Fibroblast of lung (primary cell): ENCODE measurements at regions not wholly inside any gene's neighbourhood (a gene's known extent, or its start where the extent isn't known, plus 50 kb on each side); places are given as distances from the start of the nearest gene placed in this dataset.

Experiments used
- DNase-seq, 2 donors: peaks; one replicate each; pipeline versions ENCODE4 v3.0.0 to v3.0.0-alpha.2; 2010; ENCODE audit warnings: low read depth in 2 of 2
- H2AFZ ChIP-seq: 2 replicates; pipeline ENCODE4 v1.5.1; 2012; ENCODE audit warnings: low read length, control low read depth, inconsistent platforms
- H3K27ac ChIP-seq: 2 replicates; pipeline ENCODE4 v1.5.1; 2011; ENCODE audit warnings: low read length, control low read depth; ENCODE audit not compliant: insufficient read depth
- H3K27me3 ChIP-seq: 2 replicates; pipeline ENCODE4 v1.5.1; 2011; ENCODE audit warnings: mild to moderate bottlenecking, low read length; ENCODE audit not compliant: control insufficient read depth, insufficient read depth
- H3K36me3 ChIP-seq: 2 replicates; pipeline ENCODE4 v1.5.1; 2011; ENCODE audit warnings: low read length; ENCODE audit not compliant: control insufficient read depth, insufficient read depth
- H3K4me1 ChIP-seq: 2 replicates; pipeline ENCODE4 v1.5.1; 2011; ENCODE audit warnings: low read length; ENCODE audit not compliant: control insufficient read depth, insufficient read depth; ENCODE audit errors: extremely low read depth
- H3K4me2 ChIP-seq: 2 replicates; pipeline ENCODE4 v1.5.1; 2011; ENCODE audit warnings: low read length, control low read depth; ENCODE audit not compliant: insufficient read depth; ENCODE audit errors: extremely low read depth
- H3K4me3 ChIP-seq, 4 experiments: fragments of 200-600 bp in 1 of 4; sonication (generic) in 1 of 4; replicated peaks in 1 of 4; 2 replicates each; pipeline ENCODE4 v1.5.1; 2011 to 2016; ENCODE audit warnings: low read length in 4 of 4, low read depth in 3 of 4, mild to moderate bottlenecking in 3 of 4, control low read depth in 2 of 4, inconsistent platforms in 1 of 4, mixed read lengths in 1 of 4; ENCODE audit not compliant: insufficient read depth in 1 of 4; ENCODE audit errors: control extremely low read depth in 1 of 4
- H3K79me2 ChIP-seq: 2 replicates; pipeline ENCODE4 v1.5.1; 2012; ENCODE audit warnings: mild to moderate bottlenecking, low read length, inconsistent platforms; ENCODE audit not compliant: control insufficient read depth, insufficient read depth
- H3K9ac ChIP-seq: 2 replicates; pipeline ENCODE4 v1.5.1; 2011; ENCODE audit warnings: mild to moderate bottlenecking, low read length, control low read depth; ENCODE audit not compliant: insufficient read depth
- H3K9me3 ChIP-seq: 2 replicates; pipeline ENCODE4 v1.5.1; 2012; ENCODE audit warnings: low read depth, low read length; ENCODE audit not compliant: control insufficient read depth, insufficient read depth
- H4K20me1 ChIP-seq: 2 replicates; pipeline ENCODE4 v1.5.1; 2011; ENCODE audit warnings: low read length; ENCODE audit not compliant: control insufficient read depth, insufficient read depth; ENCODE audit errors: extremely low read depth
- CTCF ChIP-seq, 2 donors: IDR thresholded peaks in 1 of 2; conservative IDR thresholded peaks in 1 of 2; 1 replicate in 1 of 2; 2 replicates in 1 of 2; pipeline ENCODE4 v1.5.1; 2011 to 2012; ENCODE audit warnings: low read length in 2 of 2, control low read depth in 1 of 2, inconsistent platforms in 1 of 2, low read depth in 1 of 2, mild to moderate bottlenecking in 1 of 2
- EZH2 ChIP-seq: IDR thresholded peaks from 2 replicates; pipeline ENCODE4 v1.5.1; 2012; ENCODE audit warnings: low read length, control low read depth, mild to moderate bottlenecking; ENCODE audit errors: missing control alignments

- H3K4me2 ChIP-seq, result no peak overlapping the region
- no peaks in the 10 kb centered on the region for H3K9me3 ChIP-seq
- H3K79me2 ChIP-seq, result no peaks in the 10 kb centered on the region
- no peak for DNase-seq
- no peak overlapping the region for H3K9ac ChIP-seq
- no peak for TF ChIP-seq EZH2
- H4K20me1 ChIP-seq, result no peaks in the 10 kb centered on the region
- no peaks in the 10 kb centered on the region for H3K27me3 ChIP-seq
- H3K4me1 ChIP-seq, result no peaks in the 10 kb centered on the region
- H3K4me3 ChIP-seq, result no peak overlapping the region
- no peaks in the 10 kb centered on the region for H3K36me3 ChIP-seq
- no peak overlapping the region for H3K27ac ChIP-seq
- H2AFZ ChIP-seq, result no peak overlapping the region
Observed at GRCh38 chr21:31490443-31490842, 146.4 kb upstream of the TIAM1 start.

- DNase-seq, result no peak
- Histone ChIP-seq H3K4me3 (no peak overlapping the region), H3K9me3 (no peaks in the 10 kb centered on the region), H3K27ac (no peak overlapping the region), H3K79me2 (no peaks in the 10 kb centered on the region), H3K4me2 (no peak overlapping the region), H3K27me3 (no peaks in the 10 kb centered on the region), H3K9ac (no peak overlapping the region), H2AFZ (no peak overlapping the region), H3K36me3 (no peaks in the 10 kb centered on the region), H4K20me1 (no peaks in the 10 kb centered on the region), H3K4me1 (no peaks in the 10 kb centered on the region)
- no peak for TF ChIP-seq CTCF (conservative IDR thresholded peaks at IDR 0.05 in 1 of 2, IDR thresholded peaks at IDR 0.05 in 1 of 2; ENCODE audit: low read depth in 1 of 2, low read length in 2 of 2)
- no peak for TF ChIP-seq EZH2
Observed at GRCh38 chr21:31489726-31490125, 145.7 kb upstream of the TIAM1 start.

- H3K27ac ChIP-seq, result no peak overlapping the region
- no peak overlapping the region for H2AFZ ChIP-seq
- no peak overlapping the region for H3K9ac ChIP-seq
- H3K4me2 ChIP-seq, result no peak overlapping the region
- no peaks in the 10 kb centered on the region for H4K20me1 ChIP-seq
- H3K9me3 ChIP-seq, result no peaks in the 10 kb centered on the region
- DNase-seq, result no peak
- TF ChIP-seq CTCF (conservative IDR thresholded peaks at IDR 0.05 in 1 of 2, IDR thresholded peaks at IDR 0.05 in 1 of 2; ENCODE audit: low read depth in 1 of 2, low read length in 2 of 2), result no peak
- TF ChIP-seq EZH2, result no peak
- H3K4me1 ChIP-seq, result no peaks in the 10 kb centered on the region
- no peaks in the 10 kb centered on the region for H3K36me3 ChIP-seq
- H3K79me2 ChIP-seq, result no peaks in the 10 kb centered on the region
- no peaks in the 10 kb centered on the region for H3K27me3 ChIP-seq
- no peak overlapping the region for H3K4me3 ChIP-seq
Observed at GRCh38 chr21:31489014-31489413, 145.0 kb upstream of the TIAM1 start.
